ENCODE measurements at regions not wholly inside any gene's neighbourhood (a gene's known extent, or its start where the extent isn't known, plus 50 kb on each side); places are given as distances from the start of the nearest gene placed in this dataset.

GRCh38 chr17:63132459-63132911, 166.4 kb downstream of the TANC2 start:
- TF ChIP-seq CTCF (conservative IDR thresholded peaks at IDR 0.05), result no peak
- TF ChIP-seq ZFX (IDR thresholded peaks at IDR 0.05), result no peak
- H3K27ac ChIP-seq, result no peak overlapping the region

GRCh38 chr17:63133491-63133890, 167.5 kb downstream of the TANC2 start:
- H3K27ac ChIP-seq, result no peak overlapping the region
- TF ChIP-seq CTCF (conservative IDR thresholded peaks at IDR 0.05) (no peak), ZFX (IDR thresholded peaks at IDR 0.05) (no peak)

- no peak overlapping the region for H3K27ac ChIP-seq
- TF ChIP-seq ZFX (IDR thresholded peaks at IDR 0.05) (no peak), CTCF (conservative IDR thresholded peaks at IDR 0.05) (no peak)
Measured at GRCh38 chr17:63134867-63135266, 168.8 kb downstream of the TANC2 start.

GRCh38 chr17:63136369-63137012, 170.5 kb downstream of the TANC2 start:
- TF ChIP-seq ZFX (IDR thresholded peaks at IDR 0.05), result no peak
- no peak for TF ChIP-seq CTCF (conservative IDR thresholded peaks at IDR 0.05)
- no peak overlapping the region for H3K27ac ChIP-seq

- TF ChIP-seq ZFX (IDR thresholded peaks at IDR 0.05), result no peak
- no peak overlapping the region for H3K27ac ChIP-seq
Measured at GRCh38 chr17:63137163-63137562, 171.1 kb downstream of the TANC2 start.

- no peak overlapping the region for H3K27ac ChIP-seq
- TF ChIP-seq ZFX (IDR thresholded peaks at IDR 0.05), result no peak
- TF ChIP-seq CTCF (conservative IDR thresholded peaks at IDR 0.05), result no peak
Measured at GRCh38 chr17:63138713-63139112, 172.7 kb downstream of the TANC2 start.

- TF ChIP-seq CTCF (conservative IDR thresholded peaks at IDR 0.05), result no peak
- TF ChIP-seq ZFX (IDR thresholded peaks at IDR 0.05), result no peak
- H3K27ac ChIP-seq, result no peak overlapping the region
Measured at GRCh38 chr17:63139356-63139755, 173.3 kb downstream of the TANC2 start.

- H3K27ac ChIP-seq, result no peak overlapping the region
- no peak for TF ChIP-seq ZFX (IDR thresholded peaks at IDR 0.05)
- no peak for TF ChIP-seq CTCF (conservative IDR thresholded peaks at IDR 0.05)
Measured at GRCh38 chr17:63140255-63140654, 174.2 kb downstream of the TANC2 start.

All from C4-2B (cell line).